ENCODE measurements at regions not wholly inside any gene's neighbourhood (a gene's known extent, or its start where the extent isn't known, plus 50 kb on each side); places are given as distances from the start of the nearest gene placed in this dataset.

DNA sequence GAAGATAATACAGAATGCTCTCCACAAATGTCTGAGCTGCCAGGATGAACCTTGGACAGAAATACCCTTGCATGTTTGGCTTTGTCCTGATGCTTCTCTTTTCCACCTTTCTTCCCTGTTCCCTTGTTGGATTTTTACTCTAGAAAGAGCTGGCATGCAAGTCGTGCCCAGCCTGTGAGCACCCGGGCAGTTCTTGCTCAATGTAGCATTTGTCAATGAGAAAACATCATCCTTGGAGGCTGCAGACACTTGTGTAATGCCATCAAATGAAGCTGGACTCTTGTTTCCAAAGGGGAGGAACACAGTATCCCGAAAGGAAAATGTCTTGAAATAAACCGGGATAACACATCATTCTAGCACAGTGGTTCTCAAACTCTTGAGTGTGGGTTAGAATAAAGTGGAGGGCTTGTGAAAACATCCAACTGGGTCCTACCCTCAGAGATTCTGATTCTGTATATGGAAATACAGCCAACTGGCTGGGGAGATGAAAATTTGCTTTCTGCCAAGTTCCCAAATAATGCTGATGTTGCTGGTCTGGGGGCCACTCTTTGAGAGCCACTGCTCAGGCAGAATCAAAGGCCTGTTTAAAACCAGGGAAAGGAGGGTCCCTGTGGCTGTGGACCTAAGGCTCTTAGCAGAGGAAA, 237.2 kb downstream of the SPATA18 start:
- no peak for DNase-seq (ENCODE audit: low read depth)

DNA sequence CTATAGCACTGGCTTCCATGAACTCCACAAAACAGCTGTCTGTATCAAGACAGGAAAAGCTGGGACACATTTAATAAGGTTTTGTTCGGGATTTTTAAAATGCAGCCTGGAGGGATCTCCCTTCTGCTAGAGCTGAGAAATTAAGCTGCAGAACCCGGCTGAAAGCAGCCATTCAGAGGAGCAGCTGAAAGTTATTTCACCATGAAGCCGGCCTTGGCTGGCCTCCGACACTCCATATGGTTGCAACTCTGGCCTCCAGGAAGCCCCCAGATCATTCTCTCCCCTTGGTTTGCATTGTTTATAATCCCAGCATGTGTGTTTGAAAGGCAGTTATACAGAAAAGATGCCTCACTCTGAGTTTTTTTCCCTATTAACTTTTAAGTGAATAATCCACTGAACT, 239.4 kb downstream of the SPATA18 start:
- no peak for DNase-seq (ENCODE audit: low read depth)

DNA sequence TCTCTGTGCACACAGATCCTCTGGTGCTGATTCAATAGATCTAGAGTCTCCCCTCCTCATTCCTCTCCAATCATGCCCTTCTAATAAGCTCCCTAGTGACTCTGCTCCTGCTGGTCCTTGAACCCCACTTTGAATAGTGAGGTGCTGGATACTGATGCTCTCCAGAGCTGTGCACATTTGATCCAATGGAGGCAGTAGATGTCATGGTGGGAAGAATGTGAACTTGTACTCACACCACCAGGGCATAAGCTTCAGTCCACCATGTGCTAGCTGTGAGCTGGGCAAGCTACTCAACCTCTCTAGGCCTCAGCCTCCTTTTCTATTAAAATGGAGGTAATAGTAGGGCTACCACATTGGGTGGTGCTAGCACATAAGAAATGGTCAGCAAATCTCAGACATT, 241.1 kb downstream of the SPATA18 start:
- DNase-seq (ENCODE audit: low read depth): no peak

DNA sequence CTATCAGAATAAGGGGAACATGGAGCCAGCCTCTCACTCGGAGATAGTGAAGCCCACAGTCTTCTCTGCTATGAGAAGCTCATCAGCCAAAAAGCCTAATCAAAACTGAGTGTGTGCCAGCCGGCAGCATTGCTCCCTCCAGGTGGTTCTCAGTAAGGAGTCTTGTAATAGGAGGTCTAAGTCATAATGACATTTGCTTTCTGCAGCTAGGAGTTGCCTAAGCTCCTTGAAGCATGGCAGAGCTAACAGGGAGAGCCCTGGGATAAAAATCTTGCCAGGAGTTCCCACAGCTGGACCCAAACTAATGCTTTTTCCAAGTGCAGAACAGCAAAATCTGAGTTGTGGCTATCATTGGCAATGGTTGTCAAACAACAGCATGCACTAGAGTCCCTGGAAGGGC, 245.2 kb downstream of the SPATA18 start:
- DNase-seq (ENCODE audit: low read depth): no peak

DNA sequence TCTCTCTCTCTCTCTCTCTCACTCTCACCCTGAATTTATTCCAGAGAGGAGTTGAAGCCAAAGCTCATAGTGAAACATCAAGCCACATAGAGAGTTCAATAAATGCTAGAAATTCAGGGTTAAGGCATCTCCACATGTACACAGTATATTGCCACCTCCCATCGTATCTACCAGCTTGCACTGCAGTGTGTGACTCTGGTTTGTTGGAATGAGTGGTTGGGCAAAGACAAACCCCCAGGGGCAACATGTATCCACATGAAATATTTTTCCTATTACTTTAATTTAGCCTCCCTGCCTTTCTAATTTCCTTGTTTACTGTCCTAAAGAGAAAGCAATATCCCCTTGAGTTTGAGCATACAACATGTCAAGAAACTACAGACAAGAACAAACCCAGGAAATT, 247.3 kb downstream of the SPATA18 start:
- DNase-seq (ENCODE audit: low read depth): no peak

DNA sequence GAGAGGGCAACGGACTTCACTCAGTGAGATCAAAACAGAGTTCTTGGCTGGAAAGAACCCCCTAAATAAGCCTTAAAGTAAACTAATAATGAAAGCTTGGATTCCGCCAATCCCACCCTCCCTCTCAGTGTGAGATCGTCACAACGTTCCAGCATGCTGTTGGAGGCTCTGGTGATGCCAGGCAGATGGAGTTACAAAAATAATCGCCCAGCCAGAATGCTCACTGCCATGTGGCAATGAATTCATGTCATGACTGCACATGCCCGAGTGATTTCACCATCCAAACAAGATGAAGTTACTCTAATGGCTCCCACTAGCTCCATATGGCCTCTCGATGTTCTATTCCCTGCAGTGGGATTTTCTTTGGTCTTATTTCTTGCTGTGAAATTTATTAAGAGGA, 248.0 kb downstream of the SPATA18 start:
- DNase-seq (ENCODE audit: low read depth): no peak

DNA sequence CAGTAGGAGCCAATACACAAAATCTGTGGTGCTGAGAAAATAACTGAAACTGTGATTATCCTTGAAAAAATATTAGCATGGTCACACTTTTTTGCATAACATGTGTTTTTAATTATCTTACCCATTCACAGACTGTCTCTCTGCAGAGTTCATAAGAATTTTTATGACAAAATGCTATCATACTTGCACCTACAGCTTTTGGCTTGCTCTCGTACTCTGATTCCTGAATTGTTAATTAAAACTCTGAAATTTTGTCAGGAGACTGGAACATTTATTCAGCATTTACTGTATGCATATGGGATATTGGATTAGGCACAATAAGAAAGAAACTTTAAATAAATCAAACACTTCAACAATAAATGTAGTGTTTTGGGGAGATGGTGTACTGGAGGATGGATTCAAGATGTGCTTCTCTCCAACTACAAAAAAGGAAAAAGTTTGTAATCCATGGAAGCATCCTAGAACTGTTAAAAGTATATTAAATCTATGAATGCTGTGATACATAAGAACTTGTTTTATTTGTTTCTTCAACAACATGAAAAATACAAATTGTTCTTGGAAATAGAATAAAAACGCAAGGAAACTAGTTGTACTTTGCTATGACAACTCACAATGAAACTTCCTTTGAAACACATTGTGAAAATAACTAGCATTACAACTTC, 260.5 kb downstream of the SPATA18 start:
- DNase-seq (ENCODE audit: low read depth): no peak

DNA sequence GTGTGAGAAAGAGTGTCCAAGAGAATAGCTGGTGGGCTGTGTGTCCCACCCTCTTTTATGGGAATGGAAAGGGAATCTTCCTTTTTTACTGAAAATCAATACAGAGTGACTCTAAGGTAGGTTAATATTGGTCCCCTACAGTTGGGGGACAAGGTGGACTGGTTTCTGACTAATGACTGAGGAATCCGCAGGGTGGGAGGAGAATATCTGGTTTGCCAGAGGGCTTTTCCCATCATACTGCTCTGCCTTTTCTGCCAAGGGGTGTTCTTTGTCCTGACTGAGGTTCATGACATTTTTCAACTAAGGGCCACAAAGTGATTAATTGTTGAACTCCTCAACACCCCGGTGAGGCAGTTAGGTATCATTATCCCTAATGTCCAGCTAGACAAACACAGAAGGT, 261.6 kb downstream of the SPATA18 start:
- no peak for DNase-seq (ENCODE audit: low read depth)

DNA sequence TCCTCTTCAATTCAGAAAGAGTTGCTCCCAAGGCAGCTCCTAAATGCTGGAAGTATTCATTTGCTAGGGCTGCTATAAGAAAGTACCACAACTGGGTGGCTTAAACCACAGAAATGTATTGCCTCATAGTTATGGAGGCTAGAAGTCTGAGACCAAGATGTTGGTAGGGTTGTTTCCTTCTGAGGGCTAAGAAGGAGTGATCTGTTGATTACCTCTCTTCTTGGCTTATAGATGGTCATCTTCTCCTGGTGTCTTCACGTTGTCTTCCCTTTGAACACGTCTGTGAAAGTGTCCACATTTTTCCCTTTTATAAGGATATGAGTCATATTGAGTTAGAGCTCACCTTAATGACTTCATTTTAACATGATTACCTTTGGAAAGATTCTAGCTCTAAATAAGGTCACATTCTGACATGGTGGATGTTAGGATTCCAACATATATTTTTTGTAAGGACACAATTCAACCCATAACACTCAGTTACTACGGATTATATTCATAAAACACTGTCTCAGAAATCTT, 266.3 kb downstream of the SPATA18 start:
- no peak for DNase-seq (ENCODE audit: low read depth)

DNA sequence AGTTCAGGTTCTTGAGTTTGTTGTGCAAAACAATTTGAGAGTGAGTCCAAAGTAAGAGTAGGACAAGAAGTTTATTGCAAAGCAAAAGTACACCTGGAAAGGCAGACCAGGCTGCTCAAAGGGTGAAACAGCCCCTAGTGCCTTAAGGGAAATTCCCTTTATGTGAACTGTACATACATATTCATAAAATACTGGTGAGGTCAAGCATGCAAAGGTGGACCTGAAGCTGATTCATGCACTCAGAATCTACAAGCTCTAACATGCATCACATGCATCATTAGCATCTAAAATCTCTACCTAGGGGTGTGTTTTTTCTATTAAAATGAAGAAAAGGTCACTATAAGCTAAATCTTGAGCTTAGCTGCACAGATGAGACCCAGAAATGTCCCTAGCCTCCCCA, 266.9 kb downstream of the SPATA18 start:
- no peak for DNase-seq (ENCODE audit: low read depth)

DNA sequence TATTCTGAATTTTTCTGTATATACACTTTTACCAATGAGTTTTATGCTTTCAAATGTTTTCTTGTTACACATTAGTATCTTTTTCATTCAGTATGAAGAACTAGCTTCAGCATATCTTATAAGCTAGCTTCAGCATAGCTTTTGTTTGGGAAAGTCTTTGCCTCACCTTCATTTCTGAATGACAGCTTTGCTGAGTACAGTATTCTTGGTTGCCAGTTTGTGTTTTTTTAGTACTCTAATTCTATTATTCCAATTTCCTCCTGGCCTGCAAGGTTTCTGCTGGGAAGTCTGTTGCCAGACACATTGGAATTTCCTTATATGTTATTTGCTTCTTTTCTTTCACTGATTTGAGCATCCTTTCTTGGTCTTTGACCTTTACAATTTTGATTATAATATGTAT, 278.8 kb downstream of the SPATA18 start:
- DNase-seq (ENCODE audit: low read depth): no peak

DNA sequence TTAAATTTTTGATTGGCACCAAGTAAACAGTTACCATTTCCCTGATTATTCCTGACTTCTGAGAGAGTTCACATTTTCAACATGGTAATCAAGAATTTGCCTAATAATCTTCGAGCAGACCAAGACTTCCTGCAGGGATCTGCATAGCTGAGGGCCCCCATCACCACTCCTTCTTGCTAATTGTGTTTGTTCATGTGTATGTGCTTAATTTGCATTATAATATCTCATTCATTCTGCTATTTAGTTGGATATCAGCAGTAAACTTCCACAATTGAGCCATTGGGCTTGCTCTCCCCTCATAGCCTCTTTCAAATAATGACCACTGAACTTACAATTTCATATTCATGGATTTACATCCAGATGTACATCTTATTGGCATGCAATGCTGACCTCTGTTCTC, 292.5 kb downstream of the SPATA18 start:
- no peak for DNase-seq (ENCODE audit: low read depth)

DNA sequence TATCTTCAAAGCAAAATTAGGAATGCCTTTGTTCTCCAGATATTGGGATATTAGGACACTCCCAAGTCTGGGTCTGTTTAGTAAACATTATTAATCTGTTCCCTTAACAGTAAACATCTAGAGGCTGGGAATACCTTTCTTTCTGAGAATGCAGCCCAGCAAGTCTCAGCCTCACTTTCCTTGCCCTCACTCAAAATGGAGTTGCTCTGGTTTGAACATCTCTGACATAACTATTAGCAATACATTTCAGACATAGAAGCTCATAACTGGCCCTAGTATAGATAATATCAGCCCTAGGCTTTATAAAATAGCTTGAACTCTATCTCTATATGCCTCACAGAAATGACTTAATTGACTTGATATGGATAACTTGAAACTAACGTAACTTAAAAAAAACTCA, 299.8 kb downstream of the SPATA18 start:
- DNase-seq (ENCODE audit: low read depth): no peak

DNA sequence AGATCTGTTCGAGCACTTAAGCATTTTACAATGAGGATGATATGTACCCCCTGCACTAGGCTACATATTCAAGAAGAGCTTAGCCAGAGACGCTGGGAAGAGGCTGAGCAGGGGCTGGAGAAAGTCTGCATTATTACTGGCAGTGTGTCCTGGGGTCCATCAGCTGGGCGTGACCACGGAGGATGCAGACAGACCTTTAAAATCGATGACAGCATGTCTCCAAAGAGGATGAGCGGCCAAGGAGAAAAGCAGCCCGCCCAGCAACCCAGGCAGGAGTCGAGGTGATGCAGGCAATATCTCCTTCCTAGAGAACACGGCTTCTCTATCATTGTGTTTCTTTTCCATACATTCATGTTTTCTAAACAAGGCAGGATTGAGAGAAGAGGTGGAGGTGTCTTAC, 300.7 kb downstream of the USP46 start:
- DNase-seq (ENCODE audit: low read depth): no peak

DNA sequence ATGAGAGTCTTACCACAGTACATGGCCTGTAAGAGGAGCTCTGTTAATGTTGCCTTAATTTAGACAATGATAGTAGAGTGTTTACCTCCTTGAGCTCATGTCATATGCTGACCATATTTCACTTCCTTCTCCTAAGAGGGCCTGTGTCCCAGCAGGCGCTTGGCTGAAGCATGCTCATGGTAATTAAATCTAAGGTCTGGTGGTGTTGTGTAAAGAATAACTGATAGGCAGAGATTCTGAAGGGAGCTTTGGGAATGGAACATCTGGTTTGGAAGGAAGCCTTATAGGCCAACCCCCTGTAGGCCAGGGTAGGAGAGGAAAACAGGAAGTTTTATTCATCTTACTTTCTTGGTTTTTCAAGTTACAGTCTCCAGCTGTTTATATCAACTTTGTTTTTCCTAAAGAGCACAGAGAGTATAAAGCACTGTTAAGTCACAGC, 300.2 kb downstream of the USP46 start:
- no peak for DNase-seq (ENCODE audit: low read depth)

DNA sequence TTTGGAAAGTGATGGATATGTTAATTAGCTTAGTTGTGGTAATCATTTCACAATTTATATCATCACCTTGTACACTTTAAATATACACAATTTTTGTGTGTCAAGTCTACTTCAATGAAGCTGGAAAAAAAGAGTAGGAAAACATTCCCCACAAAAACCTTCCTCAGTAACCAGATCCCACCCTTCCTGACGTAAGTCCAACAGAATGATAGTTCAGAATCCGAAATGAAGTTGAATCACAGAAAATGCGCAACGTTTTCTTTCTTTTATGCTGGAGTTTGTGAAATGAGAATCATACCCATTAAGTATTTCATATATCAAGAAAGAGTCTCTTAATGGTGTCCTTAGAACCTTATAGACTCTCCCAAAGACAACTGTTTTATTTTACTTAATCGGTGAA, 292.9 kb downstream of the USP46 start:
- DNase-seq (ENCODE audit: low read depth): no peak

DNA sequence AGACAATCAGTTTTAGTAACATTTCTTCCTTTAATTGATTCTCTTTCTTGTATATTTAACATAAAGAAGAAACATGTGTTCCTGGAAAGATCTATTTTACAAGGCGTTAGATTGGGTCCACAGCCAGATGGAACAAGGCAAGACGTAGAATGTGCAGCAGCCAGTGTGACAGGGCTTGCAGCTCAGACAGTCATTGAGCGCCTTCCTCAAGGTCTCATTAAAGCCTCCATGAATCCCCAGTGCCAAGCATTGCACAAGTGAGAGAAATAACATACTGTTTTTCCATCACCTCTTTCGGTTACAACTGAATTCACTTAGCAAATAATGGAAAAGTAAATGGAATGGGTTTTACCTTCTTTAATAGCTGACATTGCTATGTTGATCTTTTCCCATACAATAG, 292.5 kb downstream of the USP46 start:
- DNase-seq (ENCODE audit: low read depth): no peak

DNA sequence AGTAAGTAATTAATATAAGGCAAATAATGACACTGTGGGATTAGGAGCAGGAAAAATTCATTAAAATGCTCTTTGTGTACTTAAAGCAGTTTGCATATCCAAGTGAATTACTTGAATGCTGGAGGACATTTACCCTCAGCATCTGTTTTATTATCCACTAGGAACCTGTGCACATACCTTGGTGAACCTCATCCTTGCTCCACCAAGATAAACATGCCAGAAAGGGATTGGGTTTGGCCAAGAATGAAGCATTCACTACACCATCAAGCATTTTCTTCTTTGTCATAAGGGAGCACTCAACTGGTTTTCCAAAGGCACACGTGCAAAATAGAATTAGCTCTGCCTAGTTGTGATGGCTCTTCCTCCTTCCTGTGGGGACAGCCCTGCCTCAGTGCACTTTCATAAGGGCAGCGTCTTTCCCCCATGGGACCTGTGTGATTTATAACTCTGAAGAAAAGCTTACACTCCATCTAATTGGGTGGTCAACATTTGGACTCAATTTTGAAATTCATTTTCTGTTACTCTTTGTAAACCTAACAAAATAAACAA, 291.7 kb downstream of the USP46 start:
- no peak for DNase-seq (ENCODE audit: low read depth)

DNA sequence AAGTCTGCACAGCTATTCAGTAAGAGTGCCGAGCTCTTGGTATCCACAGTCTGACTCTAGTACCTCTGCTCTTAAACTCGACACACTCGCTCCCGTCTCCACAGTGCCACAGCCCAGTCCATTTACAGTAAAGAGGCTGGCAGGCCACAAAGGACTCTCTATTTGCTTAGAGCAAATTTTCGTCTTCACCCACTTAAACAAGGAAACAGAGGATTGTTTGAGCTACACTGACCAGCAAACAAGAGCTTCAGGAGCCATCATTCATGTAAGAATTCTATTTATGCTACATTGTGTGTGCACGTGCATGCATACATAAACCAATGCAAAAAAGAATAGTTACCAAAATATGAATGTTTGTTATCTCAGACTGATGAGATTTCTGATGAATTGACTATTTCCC, 290.2 kb downstream of the USP46 start:
- DNase-seq (ENCODE audit: low read depth): no peak

DNA sequence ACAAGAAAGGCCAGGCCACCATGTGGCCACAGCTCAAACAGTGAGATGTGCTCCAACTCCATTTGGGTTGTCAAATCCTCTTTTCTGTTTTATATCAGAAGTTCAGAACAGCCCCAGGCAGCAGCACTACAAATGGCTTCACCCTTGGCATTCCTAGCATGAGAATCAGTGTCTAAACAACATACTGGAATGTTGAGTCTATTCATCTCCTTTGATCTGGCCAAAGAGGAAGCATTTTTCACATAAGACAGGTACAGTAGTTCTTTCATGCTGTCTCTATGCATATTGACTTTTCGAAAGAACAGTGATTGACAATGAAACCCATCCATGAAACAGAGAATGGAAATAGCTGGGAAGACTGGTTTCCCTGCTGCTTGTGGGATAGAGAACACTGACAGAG, 289.5 kb downstream of the USP46 start:
- DNase-seq (ENCODE audit: low read depth): no peak

DNA sequence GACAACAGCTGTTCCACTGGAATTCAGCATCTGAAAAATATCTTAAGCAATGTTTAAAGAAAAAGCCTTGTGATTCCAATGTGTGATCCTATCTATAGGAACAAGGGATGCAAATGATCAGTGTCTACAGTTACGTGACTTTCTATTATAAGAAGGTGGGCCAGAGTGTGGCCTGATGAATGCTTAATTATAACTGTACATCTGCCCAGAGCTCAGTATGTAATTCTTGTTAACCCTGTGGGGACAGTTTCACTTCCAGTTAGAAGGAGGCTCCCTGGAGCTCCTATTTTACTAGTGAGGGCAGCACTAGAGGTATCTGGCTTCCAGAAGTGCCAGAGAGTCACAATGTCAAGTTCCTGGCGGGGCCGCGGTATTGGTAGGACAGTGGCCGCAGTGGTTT, 288.5 kb downstream of the USP46 start:
- no peak for DNase-seq (ENCODE audit: low read depth)

DNA sequence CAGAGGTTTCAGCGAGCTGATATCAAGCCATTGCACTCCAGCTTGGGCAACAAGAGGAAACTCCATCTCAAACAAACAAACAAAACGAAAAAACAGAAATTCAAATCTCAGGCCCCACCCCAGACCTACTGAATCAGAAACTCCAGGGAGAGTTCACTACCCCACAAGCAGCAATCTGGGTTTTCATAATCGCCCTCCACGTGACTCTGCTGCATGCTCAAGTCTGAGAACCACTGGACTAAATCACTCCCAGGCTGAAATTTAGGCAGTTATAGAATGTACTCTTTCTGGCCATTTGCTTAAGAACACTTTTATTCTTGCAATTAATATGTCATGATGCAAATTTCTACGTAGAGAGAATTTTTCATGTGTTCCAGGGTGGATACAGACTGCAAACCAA, 287.3 kb downstream of the USP46 start:
- DNase-seq (ENCODE audit: low read depth): no peak

DNA sequence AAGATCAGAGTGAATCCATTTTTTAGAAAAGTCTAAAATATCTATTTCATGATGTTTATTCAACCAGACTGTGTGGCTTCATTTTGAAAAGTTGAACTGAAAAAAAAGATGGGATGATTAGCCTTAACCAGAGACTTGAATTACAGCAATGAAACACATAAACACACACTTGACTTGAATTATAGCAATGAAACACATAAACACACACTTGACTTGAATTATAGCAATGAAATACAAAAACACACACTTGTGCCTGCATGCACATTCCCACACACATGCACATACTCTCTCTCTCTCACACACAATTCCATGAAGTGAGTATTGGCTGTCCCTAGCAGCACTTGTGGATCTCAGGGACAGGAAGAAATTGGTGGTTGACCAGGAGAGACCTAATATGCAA, 286.8 kb downstream of the USP46 start:
- DNase-seq (ENCODE audit: low read depth): no peak
